GM21786 (cell line): ENCODE measurements at regions not wholly inside any gene's neighbourhood (a gene's known extent, or its start where the extent isn't known, plus 50 kb on each side); places are given as distances from the start of the nearest gene placed in this dataset.

Experiments used
- ATAC-seq: cut with Tn5 transposase; IDR thresholded peaks from one replicate; pipeline ENCODE4 v1.9.1; 2021; ENCODE audit not compliant: unreplicated experiment

DNA sequence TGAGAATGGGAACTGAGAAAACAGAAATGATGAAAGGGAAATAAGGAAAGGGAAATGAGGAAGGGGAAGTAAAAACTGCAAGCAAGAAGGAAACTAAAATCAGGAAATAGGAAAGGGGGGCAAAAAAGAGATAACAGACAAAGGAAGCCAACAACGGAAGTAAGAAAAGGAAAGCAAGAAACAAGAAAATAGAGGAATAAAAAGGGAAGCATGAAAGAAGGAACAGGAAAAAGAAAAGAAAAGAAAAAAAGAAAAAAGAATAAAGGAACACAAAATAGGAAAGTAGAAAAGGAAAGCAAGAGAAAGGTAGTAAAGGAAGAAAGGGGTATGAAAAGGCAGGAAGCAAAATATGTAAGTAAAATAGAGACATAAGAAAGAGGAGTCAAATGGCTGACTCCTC, 241.2 kb upstream of the NCKAP5 start:
- ATAC-seq, result no peak

DNA sequence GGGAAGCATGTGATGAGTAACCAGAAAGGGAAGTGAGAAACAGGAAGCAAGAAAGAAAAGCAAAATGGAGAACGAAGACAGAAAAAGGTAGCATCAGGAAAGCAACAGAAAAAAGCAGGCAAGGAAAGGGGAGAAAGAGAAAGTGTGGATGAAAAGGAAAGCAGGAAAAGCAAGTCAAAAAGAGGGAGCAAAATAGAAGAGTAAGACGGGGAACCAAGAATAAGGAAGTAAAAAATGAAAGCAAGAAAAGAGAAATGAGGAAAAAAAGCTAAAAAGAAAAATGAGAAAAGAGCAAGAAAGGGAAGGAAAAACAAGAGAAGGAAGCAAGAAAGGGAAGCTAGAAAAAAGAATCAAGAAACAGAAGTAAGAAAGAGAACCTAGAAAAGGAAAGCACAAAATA, 242.3 kb upstream of the NCKAP5 start:
- no peak for ATAC-seq

DNA sequence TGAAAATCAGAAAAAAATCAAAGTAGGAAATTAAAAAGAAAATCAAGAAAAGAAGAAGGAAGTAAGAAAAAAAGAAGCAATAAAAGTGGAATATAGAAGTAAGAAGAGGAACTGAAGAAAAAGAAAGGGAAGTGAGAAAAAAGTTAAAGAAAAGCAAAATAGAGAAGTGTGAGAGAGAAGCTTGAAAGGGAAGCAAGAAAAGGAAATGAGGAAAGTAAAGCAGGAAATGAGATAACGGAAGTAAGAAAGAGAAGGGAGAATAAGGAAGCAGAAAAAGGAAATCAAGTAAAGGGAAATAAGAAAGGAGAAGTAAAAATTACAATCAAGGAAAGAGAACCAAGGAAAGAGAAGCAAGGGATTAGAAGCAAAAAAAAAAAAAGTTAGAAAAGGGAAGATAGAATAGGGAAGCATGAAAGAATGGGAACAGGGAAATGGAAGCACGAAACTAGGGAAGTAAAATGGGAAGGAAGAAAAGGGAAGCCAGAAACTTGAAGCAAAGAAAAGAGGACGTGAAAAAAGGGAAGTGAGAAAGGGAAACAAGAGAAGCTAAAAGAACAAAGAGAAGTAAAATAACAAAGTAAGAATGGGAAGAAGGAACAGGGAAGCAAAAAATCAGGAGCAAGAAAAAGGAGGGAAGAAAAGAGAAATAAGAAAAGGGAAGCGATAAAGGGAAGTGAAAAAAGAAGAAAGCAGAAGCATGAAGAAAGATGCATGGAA, 243.3 kb upstream of the NCKAP5 start:
- no peak for ATAC-seq

DNA sequence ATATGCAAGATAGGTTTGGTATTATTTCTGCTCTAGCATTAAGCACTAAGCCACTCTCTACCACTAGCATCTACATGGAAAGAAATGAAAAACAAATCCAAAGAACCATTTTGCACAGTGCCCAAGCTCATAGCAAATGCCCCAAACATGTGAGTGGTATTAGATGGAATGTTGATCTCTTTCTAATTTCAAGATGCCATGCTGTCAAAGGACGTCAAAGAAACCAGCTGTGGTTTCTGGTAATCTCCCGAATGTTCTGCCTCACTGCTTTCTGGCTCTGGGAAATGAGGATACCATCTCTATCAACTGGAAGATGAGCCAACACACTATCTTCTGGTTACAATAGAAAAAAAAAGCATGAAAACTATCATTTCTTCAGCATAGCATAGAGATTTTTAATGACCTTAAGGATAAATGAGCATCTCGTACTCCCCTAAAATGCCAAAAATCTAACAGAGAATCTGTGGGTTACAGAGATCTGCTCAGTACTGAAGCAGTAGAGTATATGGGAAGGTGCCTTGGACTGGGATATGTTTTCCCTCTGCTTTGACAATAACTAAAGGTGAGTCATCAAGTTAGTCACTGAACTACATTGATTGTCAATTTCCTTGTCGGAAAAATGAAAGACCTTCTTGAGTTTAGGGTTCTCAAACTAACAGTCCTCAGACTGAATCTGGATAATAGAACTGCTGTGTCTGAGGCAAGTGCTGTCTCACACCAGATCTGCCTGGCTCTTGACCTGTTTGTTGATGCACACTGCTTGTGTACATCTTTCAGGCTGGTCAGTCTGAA, 244.8 kb upstream of the NCKAP5 start:
- no peak for ATAC-seq

DNA sequence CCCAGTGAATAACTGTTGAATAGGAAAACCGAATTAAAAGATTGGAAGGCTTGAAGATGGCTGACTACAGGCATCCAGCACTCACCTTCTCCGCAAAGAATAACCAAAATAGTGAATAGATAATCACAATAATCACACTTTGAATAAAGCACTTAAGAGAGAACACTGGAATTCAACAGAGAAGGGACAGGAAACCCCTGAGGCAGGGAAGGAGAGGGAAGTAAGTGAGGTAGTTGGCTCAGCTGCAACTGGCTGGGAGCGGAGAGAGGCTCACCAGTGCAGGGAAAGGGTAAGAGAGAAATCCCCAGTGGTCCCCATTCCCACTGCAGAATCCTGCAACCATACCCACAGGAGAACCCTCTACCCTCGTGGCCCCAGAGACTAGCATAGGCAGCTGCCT, 246.6 kb upstream of the NCKAP5 start:
- no peak for ATAC-seq

DNA sequence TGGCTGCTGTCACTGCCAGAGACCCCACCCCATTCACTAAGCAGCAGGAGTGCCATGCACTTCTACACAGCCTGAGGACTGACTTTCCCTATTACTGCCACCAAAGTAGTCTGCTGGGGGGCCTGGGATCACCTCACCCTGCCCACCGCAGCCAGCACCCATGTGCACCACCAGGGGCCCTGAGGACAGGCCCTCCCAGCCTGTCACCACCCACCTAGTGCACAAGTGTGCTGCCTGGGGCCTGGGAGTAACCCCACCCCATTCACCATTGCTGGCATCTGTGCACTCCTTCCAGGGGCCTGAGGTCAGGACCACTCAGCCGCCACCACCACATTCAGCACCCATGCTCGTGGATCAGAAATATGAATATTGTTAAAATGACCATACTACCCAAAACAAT, 247.8 kb upstream of the NCKAP5 start:
- ATAC-seq, result no peak

DNA sequence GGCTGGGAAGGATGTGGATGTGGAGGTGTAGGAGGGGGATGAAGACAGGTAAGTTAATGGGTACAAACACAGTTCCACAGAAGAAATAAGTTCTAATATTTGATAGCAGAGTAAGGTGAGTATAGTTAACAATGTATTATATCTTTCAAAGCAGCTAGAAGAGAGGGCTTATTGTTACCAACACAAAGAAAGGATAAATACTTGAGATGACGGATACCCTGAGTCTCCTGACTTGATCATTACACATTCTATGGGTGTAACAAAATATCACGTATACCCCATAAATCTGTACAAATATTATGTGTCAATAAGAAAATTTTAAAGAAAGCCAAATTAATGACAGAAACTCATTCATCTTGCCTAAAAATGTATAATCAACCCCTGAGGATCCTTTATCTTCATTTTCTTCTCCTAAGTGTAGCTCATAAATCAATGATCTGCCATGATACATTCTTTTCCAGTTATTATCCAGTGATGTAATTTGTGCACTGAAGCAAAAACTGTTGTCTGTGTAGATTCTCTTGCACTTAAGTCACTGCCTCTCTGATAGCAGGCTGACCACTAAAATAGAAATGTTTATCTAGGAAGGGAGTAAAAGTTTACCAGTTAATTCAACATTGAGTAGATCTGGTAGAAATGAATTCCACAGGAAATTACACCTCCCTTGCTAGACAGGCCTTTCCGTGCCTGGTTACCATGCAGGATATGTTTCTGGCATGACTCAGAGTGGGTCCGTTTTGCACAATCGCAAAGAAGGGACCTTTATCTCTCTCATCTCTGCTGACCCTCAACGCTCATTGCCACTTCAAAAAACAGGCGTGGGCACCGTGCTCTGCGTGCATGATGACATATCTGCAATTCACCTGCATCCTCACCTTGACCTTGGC, 249.7 kb upstream of the NCKAP5 start:
- ATAC-seq, result no peak

DNA sequence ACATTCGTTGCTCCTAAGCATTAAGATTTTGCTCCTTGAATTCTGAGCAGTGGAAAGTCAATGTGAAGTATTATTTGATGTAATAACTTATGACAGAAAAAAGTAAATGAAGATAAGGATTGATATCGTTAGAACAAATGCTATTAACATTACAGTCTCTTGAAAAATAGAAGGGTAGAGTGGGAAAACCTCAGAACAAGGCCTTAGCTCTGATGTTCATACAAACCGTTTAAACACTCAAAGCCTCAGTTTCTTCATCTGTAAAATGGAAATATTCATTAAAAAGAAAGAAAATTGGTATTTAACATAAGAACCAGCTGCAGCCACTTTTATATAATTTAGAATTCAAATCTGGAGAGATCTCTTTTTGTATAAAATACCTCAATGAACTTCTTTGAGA, 250.4 kb upstream of the NCKAP5 start:
- no peak for ATAC-seq

DNA sequence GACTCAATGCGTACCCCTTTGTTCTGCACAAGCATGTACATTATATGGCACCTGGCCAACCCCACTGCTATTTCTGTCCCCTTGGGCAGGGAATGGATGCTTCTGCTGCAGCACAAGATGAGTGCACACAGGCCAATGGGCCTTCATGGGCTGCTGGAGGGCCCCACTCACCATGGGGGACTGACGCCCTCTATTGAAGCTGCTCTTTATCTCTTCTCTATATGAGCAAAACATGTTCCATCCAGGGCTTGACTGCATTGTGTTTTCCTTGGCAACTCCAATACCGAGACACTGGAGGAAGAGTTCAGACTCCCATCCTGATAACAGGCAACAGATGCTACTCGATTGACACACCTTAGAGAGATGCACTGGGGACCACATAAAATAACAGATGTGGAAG, 251.6 kb upstream of the NCKAP5 start:
- ATAC-seq, result no peak

DNA sequence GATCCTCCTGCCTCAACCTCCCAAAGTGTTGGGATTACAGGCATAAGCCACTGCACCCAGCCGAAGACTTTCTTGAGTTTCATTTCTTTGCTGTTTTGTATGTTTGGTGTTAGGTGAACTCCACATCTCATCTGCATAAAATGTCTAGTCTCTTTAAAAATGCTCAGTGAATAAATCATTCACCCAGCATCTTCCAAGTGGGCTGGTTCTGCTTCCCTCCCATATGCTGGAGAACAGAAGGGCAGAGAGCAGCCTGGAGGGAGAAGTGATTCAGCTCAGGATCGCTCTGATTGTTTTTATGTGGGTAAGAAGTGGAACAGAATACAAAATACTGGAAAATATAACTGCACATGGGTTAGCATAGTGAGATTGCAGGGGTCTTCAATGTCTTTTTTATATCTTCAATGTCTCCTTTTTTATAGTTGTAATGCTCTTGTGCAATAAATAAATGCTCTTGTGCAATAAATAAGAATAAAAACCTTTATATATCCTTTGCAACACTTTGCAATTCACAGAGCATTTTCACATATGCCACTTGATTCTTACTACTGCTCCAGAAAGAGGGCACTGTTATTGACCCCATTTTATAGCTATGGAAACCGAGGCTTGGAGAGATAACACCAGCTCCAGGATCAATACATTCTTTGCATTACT, 253.0 kb upstream of the NCKAP5 start:
- ATAC-seq, result no peak

DNA sequence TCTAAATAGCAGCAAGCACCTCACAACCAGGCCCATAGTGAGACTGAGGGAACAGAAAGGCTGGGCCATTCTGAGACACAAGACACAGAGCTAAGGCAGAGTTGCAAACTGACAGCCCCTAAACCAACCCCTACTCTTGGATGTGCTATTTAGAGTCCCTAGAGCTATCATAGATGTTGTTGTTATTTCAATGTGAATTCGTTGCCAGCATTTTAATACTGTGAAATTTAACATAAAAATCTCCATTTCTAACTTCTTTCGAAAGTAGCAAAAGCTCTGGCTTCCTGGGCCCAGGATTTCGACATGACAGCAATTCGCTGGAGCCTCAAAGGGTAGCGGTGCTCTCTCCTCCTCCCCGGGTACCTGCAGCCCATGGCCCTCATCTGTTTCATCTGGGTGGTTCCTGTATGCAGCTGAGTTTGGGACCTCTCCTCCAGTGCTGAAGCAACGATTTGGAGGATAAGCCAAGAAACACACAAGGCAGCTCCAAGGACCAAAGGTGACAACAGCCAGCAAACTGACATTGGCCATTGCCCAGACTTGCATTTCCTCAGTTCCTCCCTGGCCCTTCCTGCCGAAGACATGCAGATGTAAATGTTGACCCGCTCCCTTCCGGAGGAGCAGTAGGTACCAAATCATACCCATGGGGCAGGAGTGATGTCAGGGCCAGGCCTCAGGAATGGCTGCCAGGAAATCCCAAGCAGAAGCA, 254.4 kb upstream of the NCKAP5 start:
- ATAC-seq, result no peak

DNA sequence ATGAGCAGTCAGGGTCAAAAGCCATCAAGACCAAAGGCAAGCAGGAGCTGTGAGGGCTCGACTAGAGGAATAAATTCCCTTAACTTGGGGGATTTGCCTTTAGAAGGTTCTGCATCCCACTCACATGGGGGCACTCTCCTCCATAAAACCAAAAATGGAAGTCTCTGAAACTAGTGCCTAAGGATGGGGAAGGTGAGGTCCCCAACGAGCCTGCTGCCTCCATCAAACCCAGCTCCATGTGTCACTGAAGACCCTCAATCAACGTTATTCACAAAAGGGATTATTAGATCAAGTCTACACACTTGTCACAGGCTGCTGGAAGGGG, 254.9 kb upstream of the NCKAP5 start:
- no peak for ATAC-seq

DNA sequence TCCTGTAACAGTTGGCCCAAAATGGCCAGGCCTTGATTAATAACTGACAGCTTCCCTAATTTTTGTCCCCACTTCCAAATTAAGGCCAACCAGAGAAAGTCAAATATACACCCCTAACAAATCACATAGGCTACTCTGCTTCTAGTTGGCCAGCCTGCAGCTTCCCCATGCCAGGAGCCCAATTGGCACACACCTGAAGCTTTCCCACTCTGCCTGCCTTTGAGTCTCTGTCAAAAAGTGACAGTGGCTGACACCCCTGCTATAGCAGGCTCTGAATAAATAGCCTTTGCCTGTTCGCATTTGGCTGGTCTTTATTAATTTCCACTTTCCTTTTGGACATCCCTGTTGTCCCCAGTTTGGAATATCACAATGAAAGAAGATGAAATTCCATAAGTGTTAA, 256.6 kb upstream of the NCKAP5 start:
- no peak for ATAC-seq

DNA sequence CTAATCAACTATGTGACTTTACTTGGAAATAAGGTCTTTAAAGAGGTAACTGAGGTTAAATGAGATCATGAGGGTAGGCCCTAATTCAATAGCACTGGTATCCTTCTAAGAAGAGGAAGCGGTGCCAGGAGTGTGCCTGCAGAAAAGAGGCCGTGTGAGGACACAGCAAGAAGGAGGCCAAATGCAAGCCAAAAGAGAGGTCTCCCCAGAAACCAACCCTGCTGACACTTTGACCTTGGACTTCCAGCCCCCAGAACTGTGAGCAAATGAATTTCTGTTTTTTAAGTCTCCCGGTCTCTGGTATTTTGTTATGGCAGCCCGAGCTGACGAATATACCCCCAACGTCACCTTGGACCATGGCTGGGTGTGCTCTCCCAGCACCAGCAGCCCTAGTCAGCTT, 257.5 kb upstream of the NCKAP5 start:
- ATAC-seq, result no peak

DNA sequence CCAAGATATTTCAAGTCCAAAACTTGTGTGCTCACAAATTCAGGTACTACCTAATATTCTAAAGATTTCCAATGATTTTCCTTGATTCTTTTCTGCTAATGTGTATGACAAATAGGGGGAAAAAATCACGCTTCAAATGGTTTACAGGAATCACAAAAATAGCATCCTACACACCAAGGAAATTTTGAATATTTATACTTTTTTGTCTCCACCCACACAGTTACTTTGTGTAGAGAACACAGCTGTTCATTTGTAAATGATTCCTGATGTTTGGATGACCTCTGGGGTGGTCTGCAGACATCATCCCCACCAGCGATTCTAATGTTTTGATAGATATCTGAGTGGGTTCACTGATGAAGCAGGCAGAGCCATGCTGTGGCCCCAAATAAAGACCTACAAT, 260.6 kb upstream of the NCKAP5 start:
- ATAC-seq, result no peak

DNA sequence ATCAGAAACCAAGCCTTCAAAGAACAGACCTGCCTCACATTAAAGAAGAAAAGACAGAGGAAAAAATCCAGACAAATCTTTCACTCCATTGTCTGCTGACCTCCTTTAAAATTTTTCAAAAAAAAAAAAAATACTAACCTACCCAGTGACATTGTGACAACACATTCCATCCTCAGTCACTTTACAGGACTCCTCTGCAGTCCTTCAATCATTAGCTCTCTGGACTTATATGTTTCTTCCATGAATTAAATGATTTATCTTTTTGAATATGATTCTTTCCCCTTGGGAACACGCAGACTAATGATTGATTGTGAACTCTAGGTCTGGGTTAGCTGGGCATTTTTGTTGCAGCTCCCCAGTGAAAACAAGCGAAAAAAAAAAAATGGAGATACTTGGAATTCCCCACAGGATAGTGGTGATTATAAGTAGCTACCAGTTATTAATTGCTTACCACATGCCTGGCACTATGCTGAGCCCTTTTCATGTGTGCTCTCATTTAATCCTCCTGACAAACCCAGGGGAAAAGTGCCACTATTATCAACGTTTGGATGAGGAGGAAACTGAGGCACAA, 261.3 kb upstream of the NCKAP5 start:
- ATAC-seq, result no peak

DNA sequence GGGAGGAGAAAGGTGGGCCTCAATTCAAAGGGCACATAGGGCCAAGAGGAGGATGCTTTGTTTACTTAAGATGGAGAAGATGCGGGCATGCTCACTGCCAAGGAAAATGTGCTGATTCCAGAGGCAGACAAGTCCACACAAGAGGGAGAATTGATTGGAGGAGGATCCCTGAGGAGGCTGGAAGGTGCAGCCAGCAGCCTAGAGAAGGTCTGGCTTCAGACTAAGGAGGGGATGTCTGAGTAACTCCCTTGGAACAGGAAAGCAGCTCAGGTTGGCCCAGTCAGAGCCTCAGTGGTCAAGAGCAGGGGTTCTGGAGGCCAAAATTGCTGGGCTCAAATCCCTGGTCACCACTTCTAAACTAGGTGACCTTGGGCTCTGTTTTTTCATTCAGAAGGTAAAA, 265.5 kb upstream of the NCKAP5 start:
- no peak for ATAC-seq

DNA sequence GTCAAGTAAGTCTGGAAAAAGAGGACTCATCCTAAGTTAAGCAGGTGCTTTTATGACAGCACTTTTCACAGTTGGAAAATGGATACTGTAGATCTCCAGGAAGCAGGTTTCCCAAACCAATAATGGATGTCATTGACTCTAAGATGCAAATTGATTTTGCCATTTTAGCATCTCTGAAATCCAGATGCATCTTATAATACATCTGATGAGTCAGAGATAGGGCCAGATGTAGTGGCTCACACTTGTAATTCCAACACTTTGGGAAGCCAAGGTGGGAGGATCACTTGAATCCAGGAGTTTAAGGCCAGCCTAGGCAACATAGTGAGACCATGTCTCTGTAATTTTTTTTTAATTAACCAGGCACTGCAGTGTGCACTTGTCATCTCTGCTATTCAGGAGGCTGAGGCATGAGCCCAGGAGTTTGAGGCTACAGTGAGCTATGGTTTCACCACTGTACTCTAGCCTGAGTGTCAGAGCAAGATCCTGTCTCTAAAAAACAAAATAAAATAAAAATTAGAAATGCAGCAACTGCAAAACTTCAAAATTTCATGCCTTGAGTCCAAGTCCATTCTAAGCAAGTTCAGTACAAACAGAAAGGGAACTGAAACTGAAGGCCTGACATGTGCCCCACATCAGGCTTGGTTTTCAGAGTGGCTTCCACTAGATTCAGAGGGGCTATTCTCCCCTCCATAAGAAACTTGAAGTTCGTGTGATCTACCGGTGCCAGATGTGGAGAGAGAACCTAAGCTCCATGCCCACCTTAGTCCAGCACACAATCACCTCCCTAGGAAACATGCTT, 267.8 kb upstream of the NCKAP5 start:
- no peak for ATAC-seq

DNA sequence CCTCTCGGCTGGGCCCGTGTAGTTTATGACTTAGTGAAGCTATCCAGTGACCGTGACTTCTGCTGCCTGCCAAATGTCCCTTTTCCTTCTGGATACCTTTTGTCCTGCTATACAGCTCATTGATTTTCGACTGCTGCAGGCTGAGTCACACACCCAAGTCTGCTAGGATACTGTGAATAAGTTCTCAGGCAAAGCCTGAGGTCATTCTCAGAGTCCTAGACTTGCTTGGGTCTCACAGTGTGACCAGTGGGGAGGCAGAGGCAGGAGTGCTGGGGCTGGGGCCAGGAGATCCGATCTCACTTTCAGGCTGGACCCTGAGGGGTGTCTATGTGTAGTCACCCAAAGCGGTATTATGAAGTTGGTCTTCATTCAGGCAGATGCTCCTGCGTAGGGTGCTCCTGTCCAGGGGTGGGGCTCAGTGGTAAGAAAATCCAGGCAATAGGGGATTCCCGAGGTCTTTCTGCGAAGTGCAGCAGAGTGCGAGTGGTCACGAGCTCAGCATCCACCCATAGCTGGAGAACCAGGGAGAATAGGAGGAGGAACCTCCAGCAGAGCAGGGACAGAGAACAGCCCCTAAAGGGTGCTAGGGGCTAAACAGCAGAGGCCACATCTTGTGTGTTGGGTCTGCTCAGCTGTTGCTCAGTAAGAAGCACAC, 268.6 kb upstream of the NCKAP5 start:
- ATAC-seq, result no peak
